Ishikawa (cell line): ENCODE measurements at regions not wholly inside any gene's neighbourhood (a gene's known extent, or its start where the extent isn't known, plus 50 kb on each side); places are given as distances from the start of the nearest gene placed in this dataset.

ENCODE experiments used
- CEBPB ChIP-seq: IDR thresholded peaks from 2 replicates; pipeline ENCODE4 v1.6.1; 2012
- CREB1 ChIP-seq: IDR thresholded peaks from 2 replicates; pipeline ENCODE4 v1.6.1; 2012; ENCODE audit warnings: low read depth
- EGR1 ChIP-seq: IDR thresholded peaks from 2 replicates; pipeline ENCODE4 v1.6.1; 2012
- EP300 ChIP-seq: IDR thresholded peaks from 2 replicates; pipeline ENCODE4 v1.6.1; 2012; ENCODE audit warnings: borderline replicate concordance
- FOXM1 ChIP-seq: IDR thresholded peaks from 2 replicates; pipeline ENCODE4 v1.6.1; 2012; ENCODE audit warnings: low read depth, borderline replicate concordance
- NFIC ChIP-seq: IDR thresholded peaks from 2 replicates; pipeline ENCODE4 v1.6.1; 2012
- RAD21 ChIP-seq: IDR thresholded peaks from 2 replicates; pipeline ENCODE4 v1.6.1; 2012; ENCODE audit warnings: low read depth
- TAF1 ChIP-seq: IDR thresholded peaks from 2 replicates; pipeline ENCODE4 v1.6.1; 2012; ENCODE audit warnings: low read depth, mild to moderate bottlenecking
- TCF12 ChIP-seq: IDR thresholded peaks from 2 replicates; pipeline ENCODE4 v1.6.1; 2012; ENCODE audit warnings: low read depth
- TEAD4 ChIP-seq: IDR thresholded peaks from 2 replicates; pipeline ENCODE4 v1.6.1; 2012
- YY1 ChIP-seq: IDR thresholded peaks from 2 replicates; pipeline ENCODE4 v1.6.1; 2012; ENCODE audit warnings: low read depth
- ZBTB7A ChIP-seq: IDR thresholded peaks from 2 replicates; pipeline ENCODE4 v1.6.1; 2012; ENCODE audit warnings: low read depth
- TF ChIP-seq, protein P1 (sequence below): IDR thresholded peaks from 2 replicates; pipeline ENCODE4 v1.6.1; 2012; ENCODE audit warnings: low read depth, mild to moderate bottlenecking
- TF ChIP-seq, protein P2 (sequence below): IDR thresholded peaks from 2 replicates; pipeline ENCODE4 v1.6.1; 2012
- TF ChIP-seq, protein P3 (sequence below): IDR thresholded peaks from 2 replicates; pipeline ENCODE4 v1.6.1; 2012

DNA sequence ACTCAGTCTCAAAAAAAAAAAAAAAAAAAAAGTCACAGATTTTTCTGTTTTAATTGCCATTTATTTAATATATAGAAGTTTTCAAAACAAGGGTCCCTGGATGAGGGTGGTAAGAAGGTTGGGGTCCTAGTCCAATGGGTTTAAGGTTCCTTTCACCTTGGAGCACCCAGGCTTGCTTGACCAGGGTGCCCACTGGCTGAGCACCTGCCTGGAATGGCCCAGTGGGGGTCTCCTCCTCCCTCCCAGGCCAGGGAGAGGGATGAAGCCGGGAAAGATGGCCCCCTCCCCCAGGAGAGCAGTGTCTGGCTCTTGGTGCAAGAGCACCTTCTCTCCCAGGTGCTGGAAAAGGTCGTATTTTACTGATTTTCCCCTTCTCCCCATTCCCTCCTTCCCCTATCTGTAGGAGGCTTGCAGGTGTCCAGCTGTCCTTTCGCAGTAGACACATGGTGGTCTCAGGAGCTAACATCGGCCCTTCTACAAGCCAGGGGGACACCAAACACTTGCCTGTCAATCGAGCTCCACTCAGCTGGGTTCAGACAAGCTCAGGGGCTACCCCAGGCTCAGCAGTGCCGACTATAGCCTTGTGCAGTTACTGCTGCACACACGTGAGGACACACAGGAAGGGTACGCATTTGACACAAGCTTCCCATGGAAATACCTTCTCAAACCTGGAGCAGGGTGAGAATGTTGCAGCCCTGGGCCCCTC lies 112.3 kb upstream of the KLF13 start:
- TF ChIP-seq, protein P1, sequence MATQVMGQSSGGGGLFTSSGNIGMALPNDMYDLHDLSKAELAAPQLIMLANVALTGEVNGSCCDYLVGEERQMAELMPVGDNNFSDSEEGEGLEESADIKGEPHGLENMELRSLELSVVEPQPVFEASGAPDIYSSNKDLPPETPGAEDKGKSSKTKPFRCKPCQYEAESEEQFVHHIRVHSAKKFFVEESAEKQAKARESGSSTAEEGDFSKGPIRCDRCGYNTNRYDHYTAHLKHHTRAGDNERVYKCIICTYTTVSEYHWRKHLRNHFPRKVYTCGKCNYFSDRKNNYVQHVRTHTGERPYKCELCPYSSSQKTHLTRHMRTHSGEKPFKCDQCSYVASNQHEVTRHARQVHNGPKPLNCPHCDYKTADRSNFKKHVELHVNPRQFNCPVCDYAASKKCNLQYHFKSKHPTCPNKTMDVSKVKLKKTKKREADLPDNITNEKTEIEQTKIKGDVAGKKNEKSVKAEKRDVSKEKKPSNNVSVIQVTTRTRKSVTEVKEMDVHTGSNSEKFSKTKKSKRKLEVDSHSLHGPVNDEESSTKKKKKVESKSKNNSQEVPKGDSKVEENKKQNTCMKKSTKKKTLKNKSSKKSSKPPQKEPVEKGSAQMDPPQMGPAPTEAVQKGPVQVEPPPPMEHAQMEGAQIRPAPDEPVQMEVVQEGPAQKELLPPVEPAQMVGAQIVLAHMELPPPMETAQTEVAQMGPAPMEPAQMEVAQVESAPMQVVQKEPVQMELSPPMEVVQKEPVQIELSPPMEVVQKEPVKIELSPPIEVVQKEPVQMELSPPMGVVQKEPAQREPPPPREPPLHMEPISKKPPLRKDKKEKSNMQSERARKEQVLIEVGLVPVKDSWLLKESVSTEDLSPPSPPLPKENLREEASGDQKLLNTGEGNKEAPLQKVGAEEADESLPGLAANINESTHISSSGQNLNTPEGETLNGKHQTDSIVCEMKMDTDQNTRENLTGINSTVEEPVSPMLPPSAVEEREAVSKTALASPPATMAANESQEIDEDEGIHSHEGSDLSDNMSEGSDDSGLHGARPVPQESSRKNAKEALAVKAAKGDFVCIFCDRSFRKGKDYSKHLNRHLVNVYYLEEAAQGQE: no peak
- TF ChIP-seq EGR1 (no peak), YY1 (no peak), RAD21 (no peak), NFIC (no peak), CREB1 (no peak), ZBTB7A (no peak), TCF12 (no peak)
- TF ChIP-seq, protein P2, sequence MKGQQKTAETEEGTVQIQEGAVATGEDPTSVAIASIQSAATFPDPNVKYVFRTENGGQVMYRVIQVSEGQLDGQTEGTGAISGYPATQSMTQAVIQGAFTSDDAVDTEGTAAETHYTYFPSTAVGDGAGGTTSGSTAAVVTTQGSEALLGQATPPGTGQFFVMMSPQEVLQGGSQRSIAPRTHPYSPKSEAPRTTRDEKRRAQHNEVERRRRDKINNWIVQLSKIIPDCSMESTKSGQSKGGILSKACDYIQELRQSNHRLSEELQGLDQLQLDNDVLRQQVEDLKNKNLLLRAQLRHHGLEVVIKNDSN: no peak

DNA sequence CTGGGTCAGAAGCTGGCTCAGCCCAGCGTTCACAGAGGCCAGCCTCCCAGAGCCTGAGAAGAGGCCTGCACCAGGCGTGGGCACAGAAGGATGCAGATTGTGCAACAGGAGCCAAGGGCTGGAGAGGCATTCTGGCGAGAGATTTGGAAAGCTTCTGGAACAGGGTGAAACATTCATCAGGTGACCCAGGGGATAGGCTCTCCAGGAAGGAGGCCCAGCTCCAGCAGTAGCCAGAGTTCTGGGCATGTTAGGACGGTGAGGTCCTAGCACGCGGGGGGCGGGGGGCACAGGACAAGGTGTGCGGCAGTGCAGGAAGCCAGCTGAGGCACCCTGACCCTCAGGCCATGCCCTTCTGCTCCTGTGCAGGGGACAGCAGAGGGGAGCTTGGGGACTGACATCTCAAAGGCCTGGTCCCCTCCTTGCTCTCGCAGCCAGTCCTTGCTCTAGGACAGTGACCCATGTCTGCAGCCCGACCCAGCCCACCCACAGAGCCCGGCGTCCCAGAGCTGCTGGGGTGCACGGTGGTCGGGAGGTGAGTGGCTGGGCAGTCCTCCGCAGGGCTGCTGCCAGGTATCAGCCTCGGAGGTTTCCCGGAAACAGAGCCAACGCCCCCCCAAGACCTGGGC lies 111.7 kb upstream of the KLF13 start:
- no peak for TF ChIP-seq NFIC
- no peak for TF ChIP-seq TAF1
- TF ChIP-seq, protein P3, sequence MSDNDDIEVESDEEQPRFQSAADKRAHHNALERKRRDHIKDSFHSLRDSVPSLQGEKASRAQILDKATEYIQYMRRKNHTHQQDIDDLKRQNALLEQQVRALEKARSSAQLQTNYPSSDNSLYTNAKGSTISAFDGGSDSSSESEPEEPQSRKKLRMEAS: peak; percentile 38
- TF ChIP-seq CEBPB: peak; percentile 92
- no peak for TF ChIP-seq TEAD4
- TF ChIP-seq CREB1: no peak
- TF ChIP-seq TCF12: no peak
- TF ChIP-seq, protein P2: peak; percentile 46; the same call in 1 of the 2 replicates
- no peak for TF ChIP-seq EP300

DNA sequence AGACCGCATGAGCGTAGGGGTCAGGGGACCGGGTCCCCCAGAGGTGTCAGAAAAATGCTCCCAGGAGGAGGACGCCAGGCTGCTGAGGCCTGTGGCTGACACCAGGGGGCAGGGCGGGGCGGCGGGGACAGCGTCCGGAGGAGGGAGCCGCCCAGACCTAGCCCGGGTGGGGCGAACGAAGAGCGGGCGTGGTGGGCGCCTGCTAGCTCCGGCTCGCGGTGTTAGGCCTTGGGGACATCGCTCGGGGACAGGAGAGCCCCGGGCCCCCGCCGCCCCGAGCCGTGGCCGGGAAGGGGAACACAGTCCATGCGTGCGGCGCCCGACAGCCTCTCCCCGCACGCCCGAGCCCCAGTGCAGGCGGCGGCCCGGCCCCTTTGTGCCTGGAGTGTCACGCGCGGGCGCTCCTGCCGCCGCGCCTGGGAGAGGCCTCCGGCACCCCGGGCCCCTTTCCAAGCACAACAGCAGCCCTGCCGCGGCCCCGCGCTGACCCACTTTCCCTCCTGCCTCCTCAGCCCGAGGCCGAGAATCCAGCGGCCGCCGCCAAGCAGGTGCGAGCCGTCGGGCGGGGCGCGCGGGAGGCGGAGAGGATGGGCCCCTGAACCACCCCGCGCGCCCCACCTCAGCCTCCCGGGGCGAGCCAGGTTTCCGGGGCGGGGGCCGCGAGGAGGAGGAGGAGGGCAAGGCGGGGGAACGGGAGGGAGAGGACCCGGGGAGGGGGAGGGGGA lies 111.0 kb upstream of the KLF13 start:
- TF ChIP-seq NFIC (0 out of 2 replicates have a peak, but pooled peaks have one; percentile 4), TCF12 (peak; percentile 51; the same call in 1 of the 2 replicates), TEAD4 (no peak), RAD21 (peak; percentile 61; the same call in 1 of the 2 replicates), CEBPB (no peak), EGR1 (no peak), TAF1 (no peak; the same call in none of the 2 replicates)
- TF ChIP-seq, protein P2: 0 out of 2 replicates have a peak, but pooled peaks have one; percentile 7

DNA sequence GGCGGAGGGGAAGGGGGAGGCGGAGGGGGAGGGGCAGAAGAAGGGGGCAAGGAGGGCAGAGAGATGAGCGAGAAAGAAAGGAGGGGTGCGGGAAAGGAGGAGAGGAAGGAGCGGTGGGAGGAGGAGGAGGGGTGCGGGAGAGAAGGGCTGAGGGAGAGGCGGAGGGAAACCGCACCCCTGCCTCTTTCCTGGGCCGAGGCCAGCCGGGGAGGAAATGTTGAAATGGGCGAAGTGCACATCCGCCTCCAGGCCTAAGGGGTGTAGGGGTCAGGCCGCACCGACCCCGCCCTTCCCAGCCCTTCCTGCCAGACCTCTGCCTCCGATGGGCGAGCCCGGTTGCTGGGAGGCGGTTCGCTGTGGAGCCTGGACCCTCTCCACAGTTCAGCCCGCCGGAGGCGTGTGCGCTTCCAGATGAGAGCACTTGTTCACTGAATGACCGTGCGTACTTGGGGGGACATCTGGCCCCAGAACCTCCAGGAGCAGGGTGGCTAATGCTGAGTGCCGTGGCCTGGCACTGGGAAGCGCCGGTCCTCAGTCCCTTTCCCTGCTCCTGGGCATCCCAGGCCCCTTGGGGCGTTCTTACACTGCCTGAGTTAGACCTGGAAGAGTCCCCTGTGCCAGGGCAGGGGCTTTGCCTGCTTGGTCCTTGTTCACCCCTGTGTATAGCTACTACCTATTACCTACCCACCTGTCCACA lies 110.3 kb upstream of the KLF13 start:
- TF ChIP-seq CEBPB: peak; percentile 51; the same call in 1 of the 2 replicates
- TF ChIP-seq EGR1: 0 out of 2 replicates have a peak, but pooled peaks have one; percentile 8
- TF ChIP-seq TAF1: peak; percentile 33
- 0 out of 2 replicates have a peak, but pooled peaks have one; percentile 22 for TF ChIP-seq TCF12
- TF ChIP-seq ZBTB7A: 0 out of 2 replicates have a peak, but pooled peaks have one; percentile 45
- TF ChIP-seq, protein P3: peak; percentile 19; the same call in 1 of the 2 replicates
- TF ChIP-seq YY1: 0 out of 2 replicates have a peak, but pooled peaks have one; percentile 26
- no peak for TF ChIP-seq CREB1
- TF ChIP-seq, protein P1: no peak
- TF ChIP-seq FOXM1: no peak
- no peak for TF ChIP-seq TEAD4
- peak; percentile 7; the same call in 1 of the 2 replicates for TF ChIP-seq RAD21
- TF ChIP-seq NFIC: peak; percentile 74; the same call in 1 of the 2 replicates
- TF ChIP-seq, protein P2: no peak
- peak; percentile 47; the same call in 1 of the 2 replicates for TF ChIP-seq EP300
